D341Med (cell line): ENCODE measurements at regions not wholly inside any gene's neighbourhood (a gene's known extent, or its start where the extent isn't known, plus 50 kb on each side); places are given as distances from the start of the nearest gene placed in this dataset.

Source experiments
- DNase-seq: peaks from one replicate; pipeline ENCODE4 v3.0.0; 2012; ENCODE audit warnings: low spot score

DNA sequence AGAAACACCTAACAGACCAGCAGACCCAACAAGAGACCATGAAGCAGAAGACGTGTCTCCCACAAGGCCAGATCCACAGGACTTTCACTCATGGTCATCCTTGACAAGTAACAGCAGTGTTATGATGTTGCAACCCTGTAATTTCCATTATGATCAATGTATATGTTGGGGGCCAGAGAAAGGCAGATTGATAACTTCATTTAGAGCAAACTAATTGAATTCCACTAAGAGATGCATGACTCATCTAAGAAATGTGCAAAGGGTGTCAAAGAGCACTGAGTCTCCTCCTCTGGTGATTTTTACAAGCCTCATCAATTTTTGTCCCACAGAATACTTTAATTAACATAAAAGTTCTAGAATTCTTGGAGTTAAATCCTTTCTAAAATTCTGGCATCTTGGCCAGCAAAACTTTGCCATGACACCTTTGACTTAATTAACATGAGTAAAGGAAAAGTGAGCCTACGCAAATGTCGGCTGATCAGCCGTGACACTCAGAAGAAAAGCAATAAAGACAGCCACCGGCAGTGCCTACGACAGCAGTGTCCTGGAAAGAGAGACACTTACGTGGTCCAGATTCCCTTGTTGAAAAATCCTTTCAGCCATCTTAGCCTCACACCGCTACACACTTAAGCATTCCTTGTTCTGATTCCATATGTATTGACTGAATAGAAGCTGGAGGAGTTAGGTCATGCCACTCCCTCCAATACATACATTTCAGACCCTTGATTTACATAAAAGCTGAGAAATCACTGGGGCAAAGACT lies 370.2 kb upstream of the CCDC196 start:
- no peak for DNase-seq

DNA sequence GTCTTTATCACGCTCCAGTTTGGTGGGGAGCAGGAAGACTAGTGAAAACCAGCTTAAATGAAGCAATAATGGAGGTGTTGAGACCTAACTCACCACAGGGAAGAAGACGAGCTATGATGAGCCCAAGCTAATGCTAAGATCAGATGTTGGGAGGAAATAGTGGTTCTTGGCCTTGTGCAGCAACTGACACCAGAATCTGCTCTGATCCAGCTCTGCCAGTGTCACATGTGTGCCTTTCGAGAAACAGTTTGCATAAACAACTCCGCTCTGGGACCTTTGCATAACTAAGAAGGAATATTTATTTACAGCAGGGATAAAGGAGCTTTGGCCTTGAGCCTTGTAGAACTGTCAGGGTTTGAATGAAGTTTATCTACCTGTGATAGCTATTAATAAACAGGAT lies 369.4 kb upstream of the CCDC196 start:
- no peak for DNase-seq

DNA sequence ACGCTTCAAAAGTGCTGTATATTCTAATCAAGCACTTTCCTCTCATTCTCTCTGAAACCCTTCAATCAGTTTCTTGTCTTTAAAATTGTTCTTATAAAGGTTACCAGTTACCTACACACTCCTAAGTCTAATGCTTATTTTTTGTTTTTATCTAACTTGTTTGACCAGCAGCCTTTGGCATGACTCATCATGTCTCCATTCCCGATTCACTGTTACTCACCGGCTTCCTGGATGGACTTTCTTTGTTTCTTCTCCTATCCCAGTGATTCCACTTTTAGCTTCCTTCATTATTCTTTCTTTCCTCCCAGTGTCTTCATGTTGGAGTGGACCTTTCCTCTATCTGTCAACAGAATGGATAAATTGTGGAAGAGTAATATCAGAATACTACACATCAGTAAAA lies 368.6 kb upstream of the CCDC196 start:
- no peak for DNase-seq

DNA sequence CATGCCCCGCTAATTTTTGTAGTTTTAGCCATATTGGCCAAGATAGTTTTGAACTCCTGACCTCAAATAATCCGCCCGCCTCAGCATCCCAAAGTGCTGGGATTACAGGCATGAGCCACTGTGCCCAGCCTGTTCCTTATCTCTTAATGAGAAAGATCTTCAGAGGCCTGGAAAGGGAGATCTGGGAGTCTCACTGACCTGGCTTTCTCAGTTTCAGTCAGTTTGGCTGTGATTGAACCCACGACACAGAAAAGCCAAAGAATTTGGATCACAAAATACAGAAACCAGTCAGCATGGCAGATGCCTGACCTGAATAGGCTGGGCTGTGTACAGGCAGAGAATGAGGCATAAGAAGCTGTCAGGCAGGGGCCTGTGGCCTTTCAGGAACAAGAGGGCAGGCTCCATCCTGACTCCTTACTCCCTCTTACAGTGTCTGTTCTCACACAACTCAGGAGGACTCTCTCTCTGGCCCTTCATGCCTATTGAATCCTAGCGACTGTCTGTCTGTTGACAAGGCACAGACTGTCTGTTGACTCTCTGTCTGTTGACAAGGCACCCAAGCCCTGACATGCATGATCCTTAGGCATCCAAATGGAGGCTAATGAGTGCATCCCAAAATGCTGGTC lies 366.5 kb upstream of the CCDC196 start:
- DNase-seq, result no peak

DNA sequence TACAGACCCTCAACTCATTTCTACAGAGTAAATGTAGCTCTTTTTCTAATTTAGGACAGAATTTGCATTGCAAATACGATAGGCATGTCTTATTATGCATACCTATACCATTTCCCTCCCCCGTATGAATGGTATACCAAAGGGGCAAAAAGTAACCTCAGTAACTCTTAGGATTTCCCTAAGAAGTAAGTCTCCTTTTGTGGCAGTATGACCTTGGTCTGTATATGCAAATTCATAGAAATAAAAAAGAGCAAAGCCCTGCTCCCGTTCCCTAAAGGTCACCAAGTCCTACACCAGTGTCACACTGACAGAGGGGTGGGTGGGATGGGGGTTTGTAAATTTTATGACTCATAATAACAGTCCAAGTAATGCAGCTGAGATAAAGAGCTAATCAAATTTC lies 365.8 kb upstream of the CCDC196 start:
- DNase-seq, result no peak

DNA sequence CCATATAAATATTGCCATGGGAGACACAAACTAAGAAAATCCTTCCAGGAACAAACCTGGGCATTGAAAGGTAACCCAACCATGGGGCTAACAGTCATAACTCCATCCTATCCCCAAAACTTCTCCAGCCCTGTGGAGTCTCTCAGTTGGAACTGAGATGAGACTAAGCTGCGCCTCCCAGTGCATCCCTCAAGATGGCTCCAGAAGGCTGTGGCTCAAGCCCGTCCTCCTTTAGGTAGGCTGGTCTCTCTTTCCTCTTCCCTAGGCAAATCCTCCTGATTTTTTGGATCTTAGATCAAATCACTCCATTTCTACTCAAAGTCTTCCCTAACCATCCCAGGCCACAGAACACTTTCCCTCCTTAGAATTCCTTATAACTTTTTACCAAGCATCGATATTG lies 364.3 kb upstream of the CCDC196 start:
- DNase-seq, result no peak

DNA sequence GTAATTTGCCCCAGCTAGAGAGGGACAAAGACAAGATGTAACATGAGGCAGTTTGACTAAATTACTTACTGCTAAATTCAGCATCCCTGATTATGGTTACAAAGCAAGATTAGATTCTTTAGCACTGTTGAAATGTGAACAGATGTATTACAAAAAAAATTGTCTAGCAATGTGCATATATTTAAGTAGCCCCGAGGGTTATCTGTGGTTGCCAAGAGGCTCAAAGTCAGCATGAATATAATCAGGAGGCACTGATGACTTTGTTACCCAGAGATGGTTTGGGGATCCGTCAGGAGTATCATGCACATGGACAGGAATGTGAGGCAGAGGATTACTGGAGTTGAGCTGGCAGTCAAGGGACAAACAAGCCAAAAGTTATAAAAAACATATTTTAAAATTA lies 356.9 kb upstream of the CCDC196 start:
- no peak for DNase-seq

DNA sequence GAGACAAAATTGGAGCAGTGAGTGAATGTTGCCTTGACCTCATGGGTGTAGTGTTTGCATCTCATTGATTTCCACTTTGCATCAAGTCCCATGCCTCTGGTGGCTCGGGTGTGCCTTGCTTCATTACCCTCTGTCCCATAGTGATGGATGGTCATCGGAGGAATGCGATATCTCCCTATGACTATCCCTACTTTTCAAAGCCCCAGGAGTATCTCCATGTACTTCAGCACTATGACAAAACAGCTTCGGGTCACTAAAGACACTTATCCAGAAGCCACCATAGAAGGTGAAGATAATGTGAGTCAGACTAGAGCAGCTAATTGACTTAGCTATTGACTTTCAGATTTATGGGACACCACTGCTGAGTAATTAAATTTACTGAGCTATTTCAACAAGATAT lies 355.1 kb upstream of the CCDC196 start:
- DNase-seq, result no peak

DNA sequence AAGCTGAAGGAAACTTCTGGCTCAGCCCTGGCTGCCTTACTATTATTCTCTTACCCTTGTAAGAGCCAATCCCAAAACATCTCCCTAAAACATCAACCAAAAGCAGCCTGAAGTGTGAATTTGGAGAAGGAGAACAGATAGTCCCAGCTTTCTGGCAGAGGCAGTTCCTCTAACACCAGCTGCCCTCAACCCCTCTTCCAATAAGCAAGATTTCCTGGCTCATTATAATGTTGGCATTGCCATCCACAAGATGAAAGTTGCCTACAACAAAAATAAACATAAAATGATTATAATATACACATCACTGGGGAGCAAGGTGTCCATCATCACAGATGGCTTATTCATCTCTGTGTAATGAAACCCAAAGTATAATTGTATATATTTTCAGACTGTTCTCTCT lies 352.5 kb upstream of the CCDC196 start:
- DNase-seq, result no peak

DNA sequence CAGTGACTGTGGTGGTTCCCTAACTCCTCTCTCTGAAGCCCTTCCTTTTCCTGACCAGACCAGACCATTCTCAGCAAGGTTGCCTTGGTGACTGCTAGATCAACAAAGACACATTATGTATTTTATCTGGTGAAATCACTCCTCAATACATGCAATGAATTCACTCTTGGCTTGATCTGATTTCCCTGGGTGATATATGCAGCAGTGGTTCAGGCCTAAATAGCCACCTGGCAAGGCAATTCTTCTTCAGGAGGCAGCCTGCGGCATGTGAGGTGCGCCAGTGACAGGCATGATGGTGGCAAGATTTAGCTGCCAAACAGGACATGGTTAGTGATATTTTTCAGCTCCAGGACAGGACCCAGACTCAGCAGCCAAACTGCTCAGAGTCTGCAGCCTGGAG lies 350.3 kb upstream of the CCDC196 start:
- no peak for DNase-seq

DNA sequence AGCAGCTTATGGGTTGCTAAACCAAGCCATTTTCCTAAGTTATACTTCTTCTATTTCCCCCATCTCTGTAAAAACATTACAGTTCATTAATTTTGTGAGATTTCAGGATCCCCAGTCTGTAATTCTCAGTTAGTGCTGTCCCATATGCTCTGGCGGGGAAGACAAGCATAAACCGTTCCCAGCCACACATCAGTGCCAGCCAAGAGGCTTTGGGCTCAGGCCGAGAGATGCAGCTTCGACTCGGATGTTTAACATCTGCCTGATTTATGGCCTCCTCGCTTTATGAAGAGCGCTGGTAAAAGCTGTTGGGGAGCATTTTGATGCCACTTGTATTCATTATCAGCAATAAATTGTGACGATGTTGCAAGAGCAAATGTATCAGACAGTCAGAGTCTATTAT lies 349.1 kb upstream of the CCDC196 start:
- DNase-seq, result no peak

DNA sequence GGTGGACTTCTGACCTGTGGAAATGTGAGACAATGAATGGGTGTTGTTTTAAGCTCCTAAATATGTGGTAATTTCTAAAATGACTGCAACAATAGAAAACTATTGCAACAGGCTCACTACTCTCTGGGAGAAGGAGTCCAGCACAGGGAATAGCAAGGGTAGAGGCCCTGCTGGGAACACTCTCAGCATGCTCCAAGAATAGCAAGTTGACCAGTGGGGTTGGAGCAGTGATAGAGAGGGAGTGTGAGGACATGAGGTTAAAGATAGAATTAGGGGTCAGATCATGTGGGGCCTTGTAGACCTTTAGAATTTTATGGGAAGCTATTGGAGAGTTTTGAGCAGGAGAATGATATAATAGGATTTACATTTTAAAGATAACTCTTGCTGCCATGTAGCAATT lies 346.7 kb upstream of the CCDC196 start:
- DNase-seq, result no peak

DNA sequence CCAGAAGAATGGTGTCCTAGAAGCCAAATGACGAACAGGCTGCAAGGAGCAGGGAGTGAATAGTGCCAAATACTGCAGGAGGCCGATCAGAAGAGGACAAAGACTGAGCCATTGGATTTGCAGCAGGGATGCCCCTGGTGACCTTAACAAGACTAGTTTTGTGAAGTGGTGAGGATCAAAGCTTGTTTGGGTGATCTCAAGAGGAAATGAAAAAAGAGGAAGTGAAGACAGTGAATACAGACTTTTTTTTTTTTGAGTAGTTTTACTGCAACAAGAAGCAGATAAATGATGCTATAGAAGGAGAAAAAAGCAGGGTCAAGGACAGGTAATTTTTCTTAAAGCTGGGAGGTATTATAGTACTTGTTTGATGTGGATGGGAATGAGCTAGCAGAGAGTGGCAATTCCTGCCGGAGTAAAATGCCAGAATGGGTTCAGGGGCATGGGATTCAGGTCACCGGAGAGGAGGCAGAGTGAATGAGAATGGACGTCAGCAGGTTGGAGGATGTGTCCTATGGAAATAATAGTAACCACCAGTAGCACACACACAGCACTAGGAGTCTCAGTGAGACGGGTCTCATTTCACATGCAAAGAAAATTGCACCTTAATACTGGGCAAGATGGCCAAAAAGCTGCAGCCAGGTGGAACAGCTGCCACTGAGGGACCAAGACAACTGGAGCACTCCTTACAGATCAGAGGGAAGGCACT lies 345.8 kb upstream of the CCDC196 start:
- no peak for DNase-seq

DNA sequence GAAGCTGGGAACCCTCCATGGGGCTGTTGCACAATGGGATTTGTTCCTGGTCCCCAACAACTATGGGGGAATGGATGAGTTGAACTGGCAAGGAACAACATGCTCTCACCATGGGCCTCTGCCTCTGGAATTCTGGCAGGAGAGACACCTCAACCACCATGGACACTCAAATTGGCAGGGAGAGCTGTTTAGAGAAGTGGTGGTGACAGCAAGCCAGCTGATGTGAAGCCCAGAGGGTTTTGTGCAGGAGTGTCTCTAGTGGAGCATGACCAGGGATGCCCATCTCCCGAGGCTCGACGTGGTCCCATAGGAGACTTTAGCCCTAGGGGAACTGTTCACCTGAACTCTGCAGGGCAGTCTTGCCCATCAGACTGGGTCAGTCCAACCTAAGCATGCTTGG lies 345.2 kb upstream of the CCDC196 start:
- DNase-seq, result no peak

DNA sequence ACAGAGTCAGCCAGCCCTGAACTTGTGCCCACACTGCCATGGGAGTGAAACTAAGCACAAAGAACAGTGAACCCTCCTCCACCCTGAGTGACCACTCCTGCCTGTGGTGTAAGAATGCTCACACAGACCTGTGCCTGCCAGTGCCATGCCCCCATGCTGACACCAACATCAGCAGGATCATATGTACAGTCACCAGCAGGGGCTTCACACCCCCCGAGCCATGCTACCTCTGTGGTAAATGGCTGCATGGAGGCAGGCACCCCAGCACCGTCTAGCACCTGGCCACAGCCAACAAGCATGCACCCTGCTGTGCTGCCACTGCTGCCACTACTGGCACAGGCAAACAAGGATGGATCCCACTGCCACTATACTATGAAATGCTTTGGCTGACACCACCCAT lies 344.4 kb upstream of the CCDC196 start:
- no peak for DNase-seq

DNA sequence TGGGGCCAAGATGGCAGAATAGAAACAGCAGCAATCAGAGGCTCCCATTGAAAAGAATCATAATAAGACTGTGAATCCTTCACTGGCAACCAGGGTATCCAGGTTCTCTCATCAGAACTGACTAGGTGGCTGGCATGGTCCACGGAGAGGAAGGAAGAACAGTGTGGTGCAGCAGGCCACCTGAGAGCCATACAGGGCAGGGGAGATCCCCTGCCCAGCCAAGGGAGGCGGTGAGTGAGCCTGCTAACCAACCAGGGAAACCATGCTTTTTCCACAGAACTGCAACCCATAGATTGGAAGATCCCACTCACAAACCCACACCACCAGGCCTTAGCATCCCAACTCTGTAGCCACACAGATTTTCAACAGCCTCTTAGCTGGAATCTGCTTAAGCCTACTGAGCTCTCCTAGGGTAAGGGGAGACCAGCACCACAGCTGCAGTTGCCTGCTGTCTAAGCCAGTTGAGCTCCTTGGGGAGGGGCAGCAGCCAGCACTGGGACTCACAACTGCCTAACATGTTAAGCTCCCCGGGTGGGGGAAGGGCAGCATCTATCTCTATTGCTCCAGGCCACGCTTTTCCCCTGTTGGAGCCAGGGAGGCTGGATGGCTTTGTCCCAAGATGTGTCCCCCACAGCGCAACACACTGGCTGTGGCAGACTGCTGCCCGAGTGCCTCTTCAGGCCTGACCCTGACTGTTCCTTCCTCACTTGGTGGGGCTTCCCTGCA lies 342.6 kb upstream of the CCDC196 start:
- no peak for DNase-seq

DNA sequence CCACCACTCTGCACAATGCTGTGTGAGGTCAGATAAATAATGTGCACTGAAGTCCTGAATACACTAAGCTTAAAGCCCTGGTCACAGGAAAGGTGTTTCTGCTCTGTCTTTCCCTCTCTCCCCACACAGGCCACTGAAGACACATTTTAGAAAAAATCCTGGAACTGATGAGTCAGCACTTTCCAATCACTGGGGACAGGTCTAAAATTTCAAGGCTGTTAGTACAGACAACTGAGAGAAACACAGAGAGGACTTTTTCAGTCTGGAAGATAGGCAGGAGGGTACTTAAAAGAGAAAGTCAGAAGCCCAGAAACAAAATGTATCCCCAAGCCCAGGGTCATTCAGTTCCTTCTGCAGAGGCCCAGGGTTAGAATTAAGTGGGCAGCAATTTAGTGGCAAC lies 333.9 kb upstream of the CCDC196 start:
- no peak for DNase-seq

DNA sequence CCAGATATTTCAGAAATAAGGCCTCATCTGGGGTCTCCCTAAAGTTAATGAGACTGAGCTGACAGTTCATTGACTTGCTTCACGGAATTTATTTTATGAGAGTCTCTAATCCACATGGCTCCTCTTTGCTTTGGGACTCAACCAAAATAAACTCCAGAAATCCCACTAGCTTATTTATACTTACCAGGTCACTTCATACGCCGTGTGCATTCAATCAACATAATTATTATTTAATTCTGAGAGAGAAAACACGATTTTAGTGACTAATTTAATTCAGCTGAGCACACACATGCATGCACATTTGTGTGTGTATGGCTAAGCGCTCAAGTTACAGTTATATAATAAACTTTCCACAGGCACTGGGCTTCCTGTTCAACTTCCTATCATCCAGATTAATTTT lies 333.4 kb upstream of the CCDC196 start:
- DNase-seq, result no peak

DNA sequence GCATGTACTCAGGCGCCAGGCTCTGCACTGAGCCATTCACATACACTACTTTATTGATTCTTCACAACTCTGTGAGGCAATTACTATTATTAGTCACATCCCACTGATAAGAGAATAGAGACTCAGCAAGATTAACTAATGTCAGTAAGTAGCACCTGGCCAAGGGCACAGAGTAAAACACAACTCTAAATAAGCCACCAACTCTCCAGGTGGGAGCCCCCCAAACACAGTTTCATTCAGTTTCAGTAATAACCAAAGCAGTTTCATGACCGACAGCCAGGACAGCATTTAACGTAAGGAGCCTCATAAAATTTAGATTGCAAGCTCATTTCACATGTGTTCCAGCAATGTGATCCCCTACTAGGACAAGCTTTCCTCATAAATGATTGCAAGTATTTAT lies 323.1 kb upstream of the CCDC196 start:
- DNase-seq, result no peak

DNA sequence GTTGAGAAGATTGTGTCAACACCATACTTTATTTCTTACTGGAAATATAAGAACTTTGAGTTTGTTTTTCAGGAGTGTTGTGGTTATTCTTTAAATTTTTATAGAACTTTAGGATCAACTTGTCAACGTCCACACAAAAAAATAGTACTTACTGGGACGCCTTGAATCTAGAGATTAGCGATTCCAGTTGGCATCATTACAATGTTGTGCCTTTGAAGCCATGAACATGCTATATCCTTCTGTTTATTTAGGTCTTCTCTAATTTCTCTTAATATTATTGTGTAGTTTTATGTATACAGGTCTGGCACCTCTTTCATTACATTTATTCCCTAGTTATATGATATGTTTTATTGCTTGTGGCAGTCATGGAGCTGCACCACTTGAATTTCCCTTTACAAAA lies 320.8 kb upstream of the CCDC196 start:
- no peak for DNase-seq

DNA sequence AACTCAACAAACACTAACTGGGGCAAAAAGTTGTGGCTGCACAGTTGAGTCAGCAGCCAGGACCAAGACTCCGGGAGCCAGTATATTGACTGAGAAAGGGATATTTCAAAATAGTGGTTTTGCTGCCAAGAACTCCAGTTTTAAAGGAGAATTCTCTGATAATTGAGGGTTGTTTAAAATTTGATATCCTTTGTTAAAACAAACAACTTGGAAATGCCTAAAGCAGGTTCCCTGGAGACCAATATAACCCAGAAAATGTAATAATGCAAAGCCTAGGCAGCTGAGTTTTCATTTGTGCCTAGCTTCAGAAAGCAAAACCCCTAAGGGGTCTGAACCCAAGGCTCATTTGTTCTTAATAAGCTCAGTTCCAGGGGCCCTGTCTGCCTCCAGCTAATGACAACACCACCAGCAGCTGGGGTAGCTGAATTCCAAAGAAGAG lies 311.7 kb upstream of the CCDC196 start:
- no peak for DNase-seq

DNA sequence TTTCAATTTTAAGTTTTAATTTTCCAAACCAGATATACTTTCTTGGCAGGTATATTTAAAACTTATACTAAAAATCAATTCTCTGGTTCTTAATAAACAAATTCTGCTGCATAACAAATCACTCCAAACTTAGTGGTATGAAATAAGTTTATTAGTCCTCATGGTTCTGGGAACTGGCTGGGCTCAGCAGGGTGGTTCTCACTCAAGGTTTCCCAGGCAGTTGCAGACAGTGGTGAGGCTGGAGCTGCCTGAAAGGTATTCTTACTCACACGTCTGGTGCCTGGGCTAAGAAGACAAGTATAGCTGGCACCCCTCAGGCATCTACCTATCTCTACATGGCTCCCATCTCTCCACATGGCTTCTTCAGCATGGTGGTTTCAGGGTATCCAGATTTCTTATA lies 308.2 kb upstream of the CCDC196 start:
- no peak for DNase-seq

DNA sequence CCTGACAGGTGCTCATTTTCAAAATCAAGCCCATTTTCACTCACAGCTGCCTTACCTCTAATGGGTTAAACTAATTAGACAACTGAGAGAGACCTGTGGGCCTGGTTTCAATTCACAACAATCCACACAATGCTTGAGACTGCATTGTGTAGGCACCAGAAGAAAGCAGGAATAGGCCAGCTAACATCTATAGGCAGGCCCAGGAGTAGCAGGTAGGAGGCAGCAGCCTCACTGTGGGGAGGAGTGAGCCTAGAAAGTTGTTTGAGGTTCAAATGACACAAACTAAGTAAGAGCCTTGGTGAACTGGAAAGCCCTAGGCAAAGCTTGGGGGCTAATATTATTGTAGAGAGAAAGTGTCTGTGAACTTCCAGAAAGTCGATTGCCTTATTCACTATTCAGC lies 289.5 kb upstream of the CCDC196 start:
- no peak for DNase-seq
